ENCODE measurements at regions not wholly inside any gene's neighbourhood (a gene's known extent, or its start where the extent isn't known, plus 50 kb on each side); places are given as distances from the start of the nearest gene placed in this dataset.

DNA sequence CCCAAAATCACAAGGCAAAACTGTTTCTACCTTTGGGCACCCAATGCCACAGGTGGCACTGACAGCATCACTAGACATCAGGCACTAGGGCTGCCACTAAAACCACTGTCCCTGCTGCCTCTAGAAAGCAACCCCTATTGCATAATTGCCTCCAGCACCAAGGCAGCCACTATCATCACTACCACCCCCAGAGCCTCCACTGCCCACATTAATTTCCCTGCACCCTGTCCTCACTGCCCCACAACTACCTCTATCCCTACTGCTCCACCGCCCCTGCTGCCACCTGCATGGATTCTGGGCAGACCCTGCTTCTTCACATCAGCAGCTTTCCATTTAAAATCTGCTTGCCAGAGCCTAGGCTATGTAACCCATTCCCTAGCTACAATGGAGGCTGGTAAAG, 68.6 kb upstream of the CACHD1 start:
- H3K27me3 Mint-ChIP-seq, result peaks cover 1% of the 10 kb centered on the region
- Histone ChIP-seq H3K9ac (ENCODE audit: low read length) (no peak overlapping the region), H3K9me3 (ENCODE audit: control extremely low read depth in 1 of 3, control insufficient read depth in 2 of 3, insufficient read depth in 1 of 3, low read length in 2 of 3) (no peaks in the 10 kb centered on the region), H3K4me1 (ENCODE audit: control insufficient read depth in 2 of 2, insufficient read depth in 2 of 2, low read length in 2 of 2) (no peaks in the 10 kb centered on the region), H2AFZ (ENCODE audit: insufficient read depth, low read depth, low read length, poor library complexity, severe bottlenecking) (no peak overlapping the region), H3K79me2 (ENCODE audit: control insufficient read depth, insufficient read depth, low read length) (no peaks in the 10 kb centered on the region), H4K20me1 (ENCODE audit: control insufficient read depth, insufficient read depth, low read length, poor library complexity, severe bottlenecking) (no peaks in the 10 kb centered on the region), H3K36me3 (replicated peaks in 1 of 2; ENCODE audit: control extremely low read depth in 1 of 2, control insufficient read depth in 1 of 2, extremely low read depth in 1 of 2, insufficient read depth in 2 of 2, low read length in 1 of 2) (no peaks in the 10 kb centered on the region), H3K4me3 (ENCODE audit: control extremely low read depth in 1 of 5, extremely low read depth in 1 of 5, insufficient read depth in 1 of 5, low read depth in 2 of 5, low read length in 4 of 5) (no peak overlapping the region), H3K4me2 (replicated peaks; ENCODE audit: low read depth, low read length, poor library complexity, severe bottlenecking) (no peak overlapping the region), H3K27ac (ENCODE audit: low read length in 2 of 2) (no peak overlapping the region), H3K27me3 (replicated peaks in 1 of 4; ENCODE audit: control extremely low read depth in 1 of 4, control insufficient read depth in 3 of 4, insufficient read depth in 4 of 4, low read length in 3 of 4) (peaks cover 0 to 5% (median 0%) of the 10 kb centered on the region in 4 experiments)
- ChIA-PET POLR2A (no interaction called here), CTCF (no interaction called here)
- ATAC-seq (ENCODE audit: low read depth), result no peak
- TF ChIP-seq, protein P1, sequence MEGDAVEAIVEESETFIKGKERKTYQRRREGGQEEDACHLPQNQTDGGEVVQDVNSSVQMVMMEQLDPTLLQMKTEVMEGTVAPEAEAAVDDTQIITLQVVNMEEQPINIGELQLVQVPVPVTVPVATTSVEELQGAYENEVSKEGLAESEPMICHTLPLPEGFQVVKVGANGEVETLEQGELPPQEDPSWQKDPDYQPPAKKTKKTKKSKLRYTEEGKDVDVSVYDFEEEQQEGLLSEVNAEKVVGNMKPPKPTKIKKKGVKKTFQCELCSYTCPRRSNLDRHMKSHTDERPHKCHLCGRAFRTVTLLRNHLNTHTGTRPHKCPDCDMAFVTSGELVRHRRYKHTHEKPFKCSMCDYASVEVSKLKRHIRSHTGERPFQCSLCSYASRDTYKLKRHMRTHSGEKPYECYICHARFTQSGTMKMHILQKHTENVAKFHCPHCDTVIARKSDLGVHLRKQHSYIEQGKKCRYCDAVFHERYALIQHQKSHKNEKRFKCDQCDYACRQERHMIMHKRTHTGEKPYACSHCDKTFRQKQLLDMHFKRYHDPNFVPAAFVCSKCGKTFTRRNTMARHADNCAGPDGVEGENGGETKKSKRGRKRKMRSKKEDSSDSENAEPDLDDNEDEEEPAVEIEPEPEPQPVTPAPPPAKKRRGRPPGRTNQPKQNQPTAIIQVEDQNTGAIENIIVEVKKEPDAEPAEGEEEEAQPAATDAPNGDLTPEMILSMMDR (IDR thresholded peaks at IDR 0.05), result no peak
- no peak for TF ChIP-seq EZH2 (IDR thresholded peaks at IDR 0.05; ENCODE audit: borderline replicate concordance, insufficient read depth, low read depth, low read length, poor library complexity, severe bottlenecking)
- no peak for DNase-seq
- H3K9me3 Mint-ChIP-seq (ENCODE audit: insufficient read depth), result no peaks in the 10 kb centered on the region
- 100% methylated on average over 1 of the region's 1 CpG for WGBS (ENCODE audit: insufficient coverage)
- no peak overlapping the region for H3K27ac Mint-ChIP-seq
- H3K4me1 Mint-ChIP-seq, result no peaks in the 10 kb centered on the region
- intact Hi-C loops (cut with micrococcal nuclease), result no loop called here
- no peak overlapping the region for H3K4me3 Mint-ChIP-seq

DNA sequence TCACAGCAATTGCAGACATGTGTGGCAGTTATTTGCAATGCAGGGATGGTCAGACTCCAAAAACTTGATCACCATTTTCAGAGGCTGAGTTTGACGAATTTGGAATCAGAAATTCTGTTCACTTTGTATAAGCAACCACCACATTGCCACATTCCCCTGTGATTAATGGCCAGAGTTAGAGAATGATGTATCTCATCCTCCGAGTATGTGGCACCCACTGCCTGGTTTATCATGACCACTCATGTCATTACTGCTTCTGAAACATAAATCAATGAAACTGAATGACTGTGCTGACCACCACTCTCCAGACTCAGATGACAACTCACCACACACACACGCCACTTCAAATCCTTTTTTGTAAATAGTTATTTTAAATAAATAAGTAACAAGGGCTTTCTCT, 66.6 kb upstream of the CACHD1 start:
- no peak overlapping the region for H3K4me3 ChIP-seq (ENCODE audit: control extremely low read depth in 1 of 5, extremely low read depth in 1 of 5, insufficient read depth in 1 of 5, low read depth in 2 of 5, low read length in 4 of 5)
- H3K4me2 ChIP-seq (replicated peaks; ENCODE audit: low read depth, low read length, poor library complexity, severe bottlenecking), result no peak overlapping the region
- CTCF ChIA-PET, result no interaction called here
- no peak for DNase-seq
- Mint-ChIP-seq H3K4me3 (no peak overlapping the region), H3K27me3 (peaks cover 5% of the 10 kb centered on the region), H3K9me3 (ENCODE audit: insufficient read depth) (no peaks in the 10 kb centered on the region), H3K27ac (no peak overlapping the region), H3K4me1 (no peaks in the 10 kb centered on the region)
- no peaks in the 10 kb centered on the region for H4K20me1 ChIP-seq (ENCODE audit: control insufficient read depth, insufficient read depth, low read length, poor library complexity, severe bottlenecking)
- TF ChIP-seq EZH2 (IDR thresholded peaks at IDR 0.05; ENCODE audit: borderline replicate concordance, insufficient read depth, low read depth, low read length, poor library complexity, severe bottlenecking), result no peak
- TF ChIP-seq, protein P1 (IDR thresholded peaks at IDR 0.05), result no peak
- peaks cover 0 to 5% (median 0%) of the 10 kb centered on the region in 4 experiments for H3K27me3 ChIP-seq (replicated peaks in 1 of 4; ENCODE audit: control extremely low read depth in 1 of 4, control insufficient read depth in 3 of 4, insufficient read depth in 4 of 4, low read length in 3 of 4)
- no peaks in the 10 kb centered on the region for H3K9me3 ChIP-seq (ENCODE audit: control extremely low read depth in 1 of 3, control insufficient read depth in 2 of 3, insufficient read depth in 1 of 3, low read length in 2 of 3)
- POLR2A ChIA-PET, result no interaction called here
- H3K4me1 ChIP-seq (ENCODE audit: control insufficient read depth in 2 of 2, insufficient read depth in 2 of 2, low read length in 2 of 2), result no peaks in the 10 kb centered on the region
- H3K27ac ChIP-seq (ENCODE audit: low read length in 2 of 2), result no peak overlapping the region
- 100% methylated on average over 1 of the region's 3 CpGs for WGBS (ENCODE audit: insufficient coverage)
- ATAC-seq (ENCODE audit: low read depth), result no peak
- H3K36me3 ChIP-seq (replicated peaks in 1 of 2; ENCODE audit: control extremely low read depth in 1 of 2, control insufficient read depth in 1 of 2, extremely low read depth in 1 of 2, insufficient read depth in 2 of 2, low read length in 1 of 2), result no peaks in the 10 kb centered on the region
- H3K79me2 ChIP-seq (ENCODE audit: control insufficient read depth, insufficient read depth, low read length), result no peaks in the 10 kb centered on the region
- no peak overlapping the region for H2AFZ ChIP-seq (ENCODE audit: insufficient read depth, low read depth, low read length, poor library complexity, severe bottlenecking)
- intact Hi-C loops (cut with micrococcal nuclease), result no loop called here
- H3K9ac ChIP-seq (ENCODE audit: low read length), result no peak overlapping the region
